Retinal pigment epithelial cell (primary cell): ENCODE measurements at regions not wholly inside any gene's neighbourhood (a gene's known extent, or its start where the extent isn't known, plus 50 kb on each side); places are given as distances from the start of the nearest gene placed in this dataset.

Experiments used
- DNase-seq: peaks from one replicate; pipeline ENCODE4 v3.0.0-alpha.2; 2010; ENCODE audit warnings: low read depth
- H3K4me3 ChIP-seq: 2 replicates; pipeline ENCODE4 v1.5.1; 2011; ENCODE audit warnings: mild to moderate bottlenecking, low read length, control low read depth, moderate library complexity
- CTCF ChIP-seq: conservative IDR thresholded peaks from 2 replicates; pipeline ENCODE4 v1.5.1; 2011; ENCODE audit warnings: low read depth, low read length, control low read depth, inconsistent platforms

DNA sequence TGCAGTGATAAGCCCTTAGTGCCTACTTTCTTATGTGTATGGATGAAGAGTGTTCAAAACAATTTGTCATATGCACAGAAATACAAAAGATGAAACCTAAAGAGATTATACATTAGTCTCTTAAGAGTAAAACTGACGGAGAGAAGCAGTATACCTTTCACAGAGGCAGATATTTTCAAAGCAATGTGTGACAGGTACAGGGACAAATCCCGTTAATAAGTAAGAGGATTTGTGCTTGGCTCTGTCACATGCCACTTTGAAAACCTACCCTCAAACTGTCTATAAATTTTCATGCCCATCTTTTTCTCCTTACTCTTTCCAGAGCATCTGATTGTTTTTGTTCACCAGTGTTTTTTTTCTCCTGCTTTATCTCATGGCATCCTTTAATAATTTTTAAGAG lies 741.3 kb upstream of the MMS22L start:
- no peak overlapping the region for H3K4me3 ChIP-seq
- DNase-seq, result no peak
- TF ChIP-seq CTCF, result no peak

GRCh38 chr6:98027898-98028297 lies 744.9 kb upstream of the MMS22L start:
- no peak for DNase-seq
- no peak for TF ChIP-seq CTCF
- H3K4me3 ChIP-seq, result no peak overlapping the region

DNA sequence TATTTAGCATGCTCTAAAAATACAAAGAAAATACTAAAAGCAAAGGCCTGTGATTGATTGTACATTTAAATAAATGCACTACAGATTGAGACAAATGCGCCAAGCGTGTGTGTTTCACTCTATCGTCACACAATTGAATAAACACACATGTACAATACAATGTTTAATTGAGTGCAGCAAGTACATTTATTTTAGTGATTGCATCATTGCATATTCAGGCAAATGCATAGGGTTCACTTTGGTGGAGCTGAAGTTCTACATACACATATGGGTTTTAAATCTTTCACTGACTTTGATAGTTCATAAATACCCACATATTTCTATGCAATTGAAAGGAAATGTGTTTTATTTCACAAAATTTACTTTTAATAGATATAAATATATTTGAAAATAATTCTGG lies 750.6 kb upstream of the MMS22L start:
- no peak for DNase-seq
- no peak overlapping the region for H3K4me3 ChIP-seq
- no peak for TF ChIP-seq CTCF

- no peak for DNase-seq
- TF ChIP-seq CTCF, result no peak
- H3K4me3 ChIP-seq, result no peak overlapping the region
Observed at GRCh38 chr6:98036344-98036923, 753.4 kb upstream of the MMS22L start.

DNA sequence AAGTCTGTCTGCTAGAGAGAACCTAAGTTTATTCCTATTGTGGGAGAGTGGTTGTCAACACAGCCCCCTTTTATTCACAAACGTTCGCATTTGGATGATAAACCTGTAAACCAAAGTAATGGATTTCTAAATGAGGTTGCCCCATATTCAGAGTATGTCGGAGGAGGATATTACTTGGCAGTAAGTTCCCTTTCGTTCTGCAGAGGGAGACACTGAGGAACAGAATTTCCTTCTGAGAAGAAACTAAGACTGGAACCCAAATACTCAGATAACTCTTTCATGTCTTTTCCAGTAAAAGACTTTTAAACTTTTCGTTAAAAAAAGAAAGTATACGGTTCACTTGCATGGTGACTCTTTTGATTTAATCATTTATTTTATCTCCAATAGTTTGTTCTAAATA lies 754.6 kb upstream of the MMS22L start:
- TF ChIP-seq CTCF, result no peak
- DNase-seq, result no peak

DNA sequence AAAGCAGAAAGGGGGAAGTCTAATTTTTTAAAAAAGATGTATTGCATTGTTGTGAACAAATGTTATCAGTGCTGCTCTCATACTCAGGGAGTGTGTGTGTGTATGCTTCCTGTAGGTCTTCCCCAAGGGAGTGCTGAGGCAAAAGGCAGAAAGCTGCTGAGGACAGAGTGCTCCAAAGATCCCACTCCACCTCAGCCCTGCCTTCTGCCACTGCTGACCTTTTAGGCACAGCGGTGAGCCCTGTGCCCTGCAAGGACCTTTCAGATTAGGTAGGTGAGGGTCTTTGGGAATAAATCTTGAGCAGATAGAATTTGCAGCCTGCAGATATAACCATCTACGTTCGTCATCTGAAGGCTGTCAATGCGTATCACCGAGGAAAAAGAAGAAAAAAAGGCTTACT lies 756.4 kb upstream of the MMS22L start:
- DNase-seq, result no peak
- no peak for TF ChIP-seq CTCF
- no peak overlapping the region for H3K4me3 ChIP-seq

More for the DNA sequence above, 754.6 kb upstream of the MMS22L start:
- no peak overlapping the region for H3K4me3 ChIP-seq

DNA sequence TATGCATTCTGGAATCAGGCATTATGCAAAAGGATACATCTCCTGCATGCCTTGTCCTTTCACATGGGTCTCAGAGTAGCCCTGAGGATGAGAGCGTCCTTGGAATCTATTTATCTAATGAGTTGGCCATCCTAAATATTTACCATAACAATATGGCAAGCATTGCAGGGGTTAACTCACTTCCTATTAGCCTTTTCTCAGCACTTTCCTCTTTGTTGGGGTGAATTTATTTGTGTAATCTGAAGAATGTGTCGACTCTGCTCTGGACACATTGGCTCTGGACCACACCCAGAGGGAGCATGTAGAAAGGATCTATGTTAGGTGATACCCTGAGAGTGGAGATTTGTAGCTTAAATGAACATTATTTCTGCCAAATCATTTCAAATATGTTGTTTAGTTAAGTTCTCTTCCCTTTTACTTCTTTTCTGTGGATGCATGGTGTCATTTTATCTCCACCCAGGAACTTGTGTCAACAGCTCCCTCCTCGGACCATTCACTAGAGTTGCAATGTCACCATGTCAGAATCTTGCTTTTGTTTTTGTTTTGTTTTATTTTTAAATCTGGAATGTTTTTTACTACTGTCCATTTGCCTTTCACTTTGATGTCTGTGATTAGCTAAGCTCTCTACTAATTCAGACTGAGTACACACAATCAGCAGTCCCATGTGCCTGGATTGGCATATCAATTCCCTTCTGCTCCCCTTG lies 757.0 kb upstream of the MMS22L start:
- H3K4me3 ChIP-seq, result no peak overlapping the region
- DNase-seq, result peak; percentile 16
- TF ChIP-seq CTCF, result peak; percentile 62
